ENCODE measurements at regions not wholly inside any gene's neighbourhood (a gene's known extent, or its start where the extent isn't known, plus 50 kb on each side); places are given as distances from the start of the nearest gene placed in this dataset.

GRCh38 chr20:57948180-57948955 lies 238.6 kb upstream of the PMEPA1 start:
- DNase-seq (ENCODE audit: low spot score) = no peak

- DNase-seq (ENCODE audit: low spot score) = peak; percentile 69
These were observed 237.8 kb upstream of the PMEPA1 start for GRCh38 chr20:57947421-57948179.

- DNase-seq (ENCODE audit: low spot score) = no peak
These were observed 236.9 kb upstream of the PMEPA1 start for GRCh38 chr20:57946559-57947315.

GRCh38 chr20:57944988-57945387 lies 235.2 kb upstream of the PMEPA1 start:
- DNase-seq (ENCODE audit: low spot score) = no peak

GRCh38 chr20:57943950-57944349 lies 234.1 kb upstream of the PMEPA1 start:
- DNase-seq (ENCODE audit: low spot score) = no peak

- no peak for DNase-seq (ENCODE audit: low spot score)
These were observed 233.5 kb upstream of the PMEPA1 start for GRCh38 chr20:57943291-57943690.

- DNase-seq (ENCODE audit: low spot score) = peak; percentile 56
These were observed 232.0 kb upstream of the PMEPA1 start for GRCh38 chr20:57941604-57942381.

- DNase-seq (ENCODE audit: low spot score) = no peak
These were observed 231.2 kb upstream of the PMEPA1 start for GRCh38 chr20:57940868-57941522.

GRCh38 chr20:57940376-57940775 lies 230.6 kb upstream of the PMEPA1 start:
- no peak for DNase-seq (ENCODE audit: low spot score)

- DNase-seq (ENCODE audit: low spot score) = no peak
These were observed 229.7 kb upstream of the PMEPA1 start for GRCh38 chr20:57939499-57939898.

- no peak for DNase-seq (ENCODE audit: low spot score)
These were observed 228.6 kb upstream of the PMEPA1 start for GRCh38 chr20:57938158-57939108.

- DNase-seq (ENCODE audit: low spot score) = no peak
These were observed 227.0 kb upstream of the PMEPA1 start for GRCh38 chr20:57936636-57937385.

GRCh38 chr20:57934913-57935312 lies 225.1 kb upstream of the PMEPA1 start:
- no peak for DNase-seq (ENCODE audit: low spot score)

- DNase-seq (ENCODE audit: low spot score) = no peak
These were observed 224.4 kb upstream of the PMEPA1 start for GRCh38 chr20:57934007-57934805.

GRCh38 chr20:57932227-57932864 lies 222.5 kb upstream of the PMEPA1 start:
- DNase-seq (ENCODE audit: low spot score) = no peak

- no peak for DNase-seq (ENCODE audit: low spot score)
These were observed 220.5 kb upstream of the PMEPA1 start for GRCh38 chr20:57930351-57930750.

GRCh38 chr20:57928181-57928967 lies 218.6 kb upstream of the PMEPA1 start:
- peak; percentile 70 for DNase-seq (ENCODE audit: low spot score)

All from H4 (cell line).